Gastrocnemius medialis (tissue), 4 donors: ENCODE measurements at regions not wholly inside any gene's neighbourhood (a gene's known extent, or its start where the extent isn't known, plus 50 kb on each side); places are given as distances from the start of the nearest gene placed in this dataset.

Experiments used
- ATAC-seq, 2 donors: fragments of 150-250 bp; one replicate each; pipeline ENCODE4 v1.9.1; 2016
- DNase-seq, 2 donors: peaks; one replicate each; pipeline ENCODE4 v3.0.0-alpha.2; 2019
- H3K27ac ChIP-seq, 4 donors: fragments of 200-600 bp; sonication (generic); 1 replicate in 1 of 4; 2 replicates in 3 of 4; pipeline ENCODE4 v1.5.1; 2016 to 2018; ENCODE audit warnings: mild to moderate bottlenecking in 2 of 4, moderate library complexity in 1 of 4
- H3K27me3 ChIP-seq, 3 donors: fragments of 200-600 bp; sonication (generic) in 2 of 3; 1 replicate in 1 of 3; 2 replicates in 2 of 3; pipeline versions ENCODE4 v1.5.1 to v1.6.0; 2016 to 2019; ENCODE audit warnings: mild to moderate bottlenecking in 1 of 3, moderate library complexity in 1 of 3
- H3K36me3 ChIP-seq, 2 donors: fragments of 200-600 bp; sonication (generic) in 1 of 2; one replicate each; pipeline ENCODE4 v1.5.1; 2017 to 2018
- H3K4me1 ChIP-seq, 2 donors: fragments of 200-600 bp; sonication (generic) in 1 of 2; one replicate each; pipeline ENCODE4 v1.5.1; 2016 to 2017; ENCODE audit warnings: mild to moderate bottlenecking in 2 of 2
- H3K4me3 ChIP-seq, 4 donors: fragments of 200-600 bp; sonication (generic) in 3 of 4; 1 replicate in 1 of 4; 2 replicates in 3 of 4; pipeline ENCODE4 v1.5.1; 2016 to 2019; ENCODE audit warnings: mild to moderate bottlenecking in 2 of 4
- H3K9me3 ChIP-seq, 3 donors: fragments of 200-600 bp; sonication (generic) in 2 of 3; 1 replicate in 1 of 3; 2 replicates in 2 of 3; pipeline ENCODE4 v1.5.1; 2016 to 2019
- POLR2A ChIP-seq, 2 donors: fragments of 450-650 bp; IDR thresholded peaks; one replicate each; pipeline ENCODE4 v1.6.1; 2017; ENCODE audit warnings: antibody characterized with exemption in 2 of 2, mild to moderate bottlenecking in 2 of 2, moderate library complexity in 2 of 2
- in situ Hi-C, 4 donors: fragments of 200-750 bp; cut with MboI; loops; one replicate each; pipeline versions ENCODE4 v1.15.0 to v1.8.0; 2017; ENCODE audit warnings: low sequenced_read_pairs in 4 of 4
- intact Hi-C: fragments of 100-400 bp; cut with DNase I; formaldehyde crosslinking; loops from one replicate; pipeline ENCODE4 v1.15.1; 2023; ENCODE audit warnings: low total_unique reads
- TF ChIP-seq, protein P1 (sequence below), 5 experiments: fragments of 450-650 bp in 3 of 5; fragments of 200-600 bp in 2 of 5; sonication (generic) in 2 of 5; IDR thresholded peaks in 4 of 5; conservative IDR thresholded peaks in 1 of 5; 1 replicate in 4 of 5; 2 replicates in 1 of 5; pipeline ENCODE4 v1.5.1; 2016 to 2019; ENCODE audit warnings: antibody characterized with exemption in 5 of 5, mild to moderate bottlenecking in 3 of 5, moderate library complexity in 3 of 5

DNA sequence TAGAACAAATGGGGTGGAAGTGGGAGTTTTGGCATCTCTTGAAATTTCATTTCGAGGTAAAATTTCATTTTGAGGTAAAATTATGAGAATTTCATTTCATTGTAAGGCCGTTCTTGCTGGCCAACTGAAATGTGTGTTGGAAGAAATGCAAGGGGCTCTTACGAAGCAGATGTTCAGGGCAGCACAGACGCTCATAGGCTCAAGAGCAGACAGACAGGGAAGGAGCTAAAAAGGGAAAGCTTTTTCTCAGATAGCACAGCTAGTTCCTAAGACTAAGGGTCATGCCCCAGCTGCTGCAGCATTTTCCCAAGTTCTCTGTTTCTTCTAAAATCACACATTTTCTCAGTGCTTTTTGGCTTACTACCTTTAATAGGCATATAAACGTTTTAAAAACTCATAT is 65.1 kb upstream of the SFMBT2 start:
- TF ChIP-seq, protein P1, sequence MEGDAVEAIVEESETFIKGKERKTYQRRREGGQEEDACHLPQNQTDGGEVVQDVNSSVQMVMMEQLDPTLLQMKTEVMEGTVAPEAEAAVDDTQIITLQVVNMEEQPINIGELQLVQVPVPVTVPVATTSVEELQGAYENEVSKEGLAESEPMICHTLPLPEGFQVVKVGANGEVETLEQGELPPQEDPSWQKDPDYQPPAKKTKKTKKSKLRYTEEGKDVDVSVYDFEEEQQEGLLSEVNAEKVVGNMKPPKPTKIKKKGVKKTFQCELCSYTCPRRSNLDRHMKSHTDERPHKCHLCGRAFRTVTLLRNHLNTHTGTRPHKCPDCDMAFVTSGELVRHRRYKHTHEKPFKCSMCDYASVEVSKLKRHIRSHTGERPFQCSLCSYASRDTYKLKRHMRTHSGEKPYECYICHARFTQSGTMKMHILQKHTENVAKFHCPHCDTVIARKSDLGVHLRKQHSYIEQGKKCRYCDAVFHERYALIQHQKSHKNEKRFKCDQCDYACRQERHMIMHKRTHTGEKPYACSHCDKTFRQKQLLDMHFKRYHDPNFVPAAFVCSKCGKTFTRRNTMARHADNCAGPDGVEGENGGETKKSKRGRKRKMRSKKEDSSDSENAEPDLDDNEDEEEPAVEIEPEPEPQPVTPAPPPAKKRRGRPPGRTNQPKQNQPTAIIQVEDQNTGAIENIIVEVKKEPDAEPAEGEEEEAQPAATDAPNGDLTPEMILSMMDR (IDR thresholded peaks at IDR 0.05 in 4 of 5, conservative IDR thresholded peaks at IDR 0.05 in 1 of 5): no peak
- TF ChIP-seq POLR2A (IDR thresholded peaks at IDR 0.05): no peak
- in situ Hi-C loops: no loop called here
- Histone ChIP-seq H3K9me3 (no peaks in the 10 kb centered on the region), H3K27ac (no peak overlapping the region), H3K36me3 (no peaks in the 10 kb centered on the region), H3K4me1 (peaks cover 3 to 5% of the 10 kb centered on the region in 2 donors), H3K27me3 (no peaks in the 10 kb centered on the region), H3K4me3 (no peak overlapping the region)
- ATAC-seq (no peak), DNase-seq (no peak)
- intact Hi-C loops: no loop called here

DNA sequence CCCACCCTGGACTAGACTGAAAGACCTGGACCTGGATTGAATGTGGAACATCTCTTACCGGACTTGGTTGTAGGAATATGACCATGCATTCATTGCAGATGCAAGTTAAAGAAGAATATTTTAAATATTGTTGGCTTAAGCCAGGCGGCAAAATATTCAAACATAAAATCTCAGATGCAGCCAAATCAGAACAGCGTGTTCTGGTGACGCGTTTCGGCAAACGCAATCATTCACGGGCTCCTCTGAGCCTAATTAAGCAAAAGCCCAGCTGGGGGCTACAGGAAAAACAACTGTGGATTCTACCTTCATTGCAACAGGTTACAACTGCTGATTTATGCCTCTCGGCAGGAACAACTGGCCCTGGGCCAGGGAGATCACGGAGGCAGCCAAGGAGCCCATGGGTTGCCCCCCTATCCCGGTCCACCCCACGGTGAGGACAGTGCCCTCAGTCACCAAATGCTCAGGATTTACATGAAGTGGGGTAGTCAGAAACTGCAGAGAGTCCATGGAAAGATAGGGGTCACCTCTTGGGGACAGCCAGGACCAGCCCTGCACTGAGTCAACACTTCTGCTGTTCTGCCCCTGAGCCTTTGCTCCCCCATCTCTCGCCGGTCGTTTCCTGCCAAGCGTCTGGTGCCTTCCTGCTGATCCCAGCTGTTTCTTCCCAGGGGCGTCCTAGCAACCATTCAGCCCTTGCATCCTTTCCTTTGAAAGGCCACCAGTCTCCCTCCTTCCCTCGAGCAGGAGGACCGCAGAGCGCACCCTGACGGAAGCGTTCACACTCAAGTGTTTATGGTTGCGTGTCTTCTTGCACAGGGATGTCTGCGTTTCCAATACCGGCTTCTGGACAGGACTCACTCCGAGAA is 64.4 kb upstream of the SFMBT2 start:
- no peak overlapping the region for H3K27ac ChIP-seq
- no peaks in the 10 kb centered on the region for H3K9me3 ChIP-seq
- peaks cover 3 to 5% of the 10 kb centered on the region in 2 donors for H3K4me1 ChIP-seq
- intact Hi-C loops (no loop called here), in situ Hi-C loops (no loop called here)
- H3K4me3 ChIP-seq: no peak overlapping the region
- no peaks in the 10 kb centered on the region for H3K36me3 ChIP-seq
- DNase-seq (peak in 1 of 2 donors; percentile 19), ATAC-seq (peak; percentile 27 to 42)
- TF ChIP-seq, protein P1 (IDR thresholded peaks at IDR 0.05 in 4 of 5, conservative IDR thresholded peaks at IDR 0.05 in 1 of 5): no peak
- no peak for TF ChIP-seq POLR2A (IDR thresholded peaks at IDR 0.05)
- peaks cover 0 to 3% (median 0%) of the 10 kb centered on the region in 3 donors for H3K27me3 ChIP-seq

DNA sequence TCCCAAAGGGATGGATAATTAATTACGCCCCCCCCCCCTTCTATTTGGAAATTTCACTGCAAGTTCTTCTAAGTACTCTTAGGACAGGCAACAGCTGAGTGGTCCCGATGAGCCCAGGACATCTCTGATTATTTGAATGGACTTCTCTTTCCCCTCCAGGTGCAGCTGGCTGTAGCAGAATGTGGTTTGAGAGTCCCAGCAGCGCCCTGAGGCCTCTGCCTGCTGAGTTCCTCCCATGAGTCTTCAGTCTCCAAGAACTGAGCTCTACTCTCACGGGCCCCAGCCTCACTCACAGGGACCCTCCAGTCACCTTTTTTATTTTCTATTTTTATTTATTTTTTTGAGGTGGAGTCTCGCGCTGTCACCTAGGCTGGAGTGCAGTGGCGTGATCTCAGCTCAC is 63.6 kb upstream of the SFMBT2 start:
- peaks cover 3 to 5% of the 10 kb centered on the region in 2 donors for H3K4me1 ChIP-seq
- in situ Hi-C loops: no loop called here
- ATAC-seq: no peak
- H3K27ac ChIP-seq: no peak overlapping the region
- no peak for DNase-seq
- no peak overlapping the region for H3K4me3 ChIP-seq
- H3K27me3 ChIP-seq: peaks cover 0 to 3% (median 0%) of the 10 kb centered on the region in 3 donors
- H3K36me3 ChIP-seq: no peaks in the 10 kb centered on the region
- TF ChIP-seq, protein P1 (IDR thresholded peaks at IDR 0.05 in 4 of 5, conservative IDR thresholded peaks at IDR 0.05 in 1 of 5): no peak
- TF ChIP-seq POLR2A (IDR thresholded peaks at IDR 0.05): no peak
- intact Hi-C loops: no loop called here
- H3K9me3 ChIP-seq: no peaks in the 10 kb centered on the region

DNA sequence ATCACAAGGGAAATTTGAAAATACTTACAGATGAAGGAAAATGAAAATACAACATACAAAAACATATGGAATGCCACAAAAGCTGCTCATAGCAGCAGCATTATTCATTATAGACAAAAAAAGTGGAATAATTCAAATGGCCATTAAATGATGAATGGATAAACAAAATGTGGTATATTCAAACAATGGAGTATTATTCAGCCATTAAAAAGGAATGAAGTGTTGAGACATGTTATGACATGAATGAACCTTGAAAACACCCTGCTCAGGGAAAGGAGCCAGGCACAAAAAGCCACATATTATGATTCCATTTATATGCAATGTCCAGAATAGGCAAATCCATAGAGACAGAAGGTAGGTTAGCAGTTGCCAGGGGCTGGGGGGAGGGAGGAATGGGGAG is 62.6 kb upstream of the SFMBT2 start:
- intact Hi-C loops (no loop called here), in situ Hi-C loops (no loop called here)
- ATAC-seq (no peak), DNase-seq (no peak)
- H3K36me3 ChIP-seq: no peaks in the 10 kb centered on the region
- peaks cover 3 to 5% of the 10 kb centered on the region in 2 donors for H3K4me1 ChIP-seq
- H3K27ac ChIP-seq: no peak overlapping the region
- H3K9me3 ChIP-seq: no peaks in the 10 kb centered on the region
- H3K27me3 ChIP-seq: peaks cover 0 to 3% (median 0%) of the 10 kb centered on the region in 3 donors
- H3K4me3 ChIP-seq: no peak overlapping the region
- TF ChIP-seq POLR2A (IDR thresholded peaks at IDR 0.05): no peak
- TF ChIP-seq, protein P1 (IDR thresholded peaks at IDR 0.05 in 4 of 5, conservative IDR thresholded peaks at IDR 0.05 in 1 of 5): no peak
